Parathyroid adenoma (tissue), 2 donors: ENCODE measurements at regions not wholly inside any gene's neighbourhood (a gene's known extent, or its start where the extent isn't known, plus 50 kb on each side); places are given as distances from the start of the nearest gene placed in this dataset.

Source experiments
- H2AFZ ChIP-seq: fragments of 300-600 bp; sonication (generic); one replicate; pipeline ENCODE4 v1.7.0; 2017; ENCODE audit warnings: antibody characterized with exemption, mild to moderate bottlenecking
- H3K27ac ChIP-seq: fragments of 300-600 bp; sonication (generic); one replicate; pipeline ENCODE4 v1.7.0; 2017
- H3K27me3 ChIP-seq: fragments of 300-600 bp; sonication (generic); one replicate; pipeline ENCODE4 v1.7.0; 2017; ENCODE audit warnings: low read length; ENCODE audit not compliant: control insufficient read depth, insufficient read depth
- H3K36me3 ChIP-seq: fragments of 300-600 bp; sonication (generic); one replicate; pipeline ENCODE4 v1.7.0; 2017; ENCODE audit warnings: low read length; ENCODE audit not compliant: control insufficient read depth, insufficient read depth
- H3K4me1 ChIP-seq: fragments of 300-600 bp; sonication (generic); one replicate; pipeline ENCODE4 v1.7.0; 2017; ENCODE audit warnings: control low read depth
- H3K4me2 ChIP-seq: fragments of 300-600 bp; sonication (generic); one replicate; pipeline ENCODE4 v1.7.0; 2017; ENCODE audit warnings: low read length
- H3K4me3 ChIP-seq: fragments of 300-600 bp; sonication (generic); one replicate; pipeline ENCODE4 v1.7.0; 2017; ENCODE audit warnings: low read depth, low read length
- H3K79me2 ChIP-seq: fragments of 300-600 bp; sonication (generic); one replicate; pipeline ENCODE4 v1.7.0; 2017; ENCODE audit warnings: control low read depth
- H3K9ac ChIP-seq: fragments of 300-600 bp; sonication (generic); one replicate; pipeline ENCODE4 v1.7.0; 2017; ENCODE audit warnings: mild to moderate bottlenecking
- H3K9me3 ChIP-seq: fragments of 300-600 bp; sonication (generic); one replicate; pipeline ENCODE4 v1.7.0; 2017; ENCODE audit warnings: low read length; ENCODE audit not compliant: control insufficient read depth
- CTCF ChIP-seq: fragments of 300-600 bp; sonication (generic); IDR thresholded peaks from one replicate; pipeline ENCODE4 v1.7.0; 2017; ENCODE audit warnings: antibody characterized with exemption, mild to moderate bottlenecking
- donor health status: primary hyperparathyroidism.

DNA sequence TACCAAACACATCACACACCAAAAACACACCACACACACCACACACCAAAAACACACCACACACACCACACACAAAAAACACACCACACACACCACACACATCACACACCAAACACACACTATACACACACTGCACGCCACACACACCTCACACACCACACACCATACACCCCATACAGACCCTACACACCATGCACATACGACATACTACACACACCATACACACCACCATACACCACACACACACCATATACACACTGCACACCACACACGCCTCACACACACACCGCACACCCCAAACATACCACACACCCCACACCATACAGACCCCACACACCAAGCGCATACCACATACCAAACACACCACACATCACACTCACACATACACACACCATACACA, 226.9 kb upstream of the PKN2 start:
- H3K9me3 ChIP-seq = no peaks in the 10 kb centered on the region
- no peak overlapping the region for H2AFZ ChIP-seq
- no peak for TF ChIP-seq CTCF
- H3K9ac ChIP-seq = no peak overlapping the region
- H3K27me3 ChIP-seq = no peaks in the 10 kb centered on the region
- no peaks in the 10 kb centered on the region for H3K36me3 ChIP-seq
- H3K79me2 ChIP-seq = no peaks in the 10 kb centered on the region
- no peaks in the 10 kb centered on the region for H3K4me1 ChIP-seq
- no peak overlapping the region for H3K4me2 ChIP-seq
- no peak overlapping the region for H3K27ac ChIP-seq
- H3K4me3 ChIP-seq = no peak overlapping the region

DNA sequence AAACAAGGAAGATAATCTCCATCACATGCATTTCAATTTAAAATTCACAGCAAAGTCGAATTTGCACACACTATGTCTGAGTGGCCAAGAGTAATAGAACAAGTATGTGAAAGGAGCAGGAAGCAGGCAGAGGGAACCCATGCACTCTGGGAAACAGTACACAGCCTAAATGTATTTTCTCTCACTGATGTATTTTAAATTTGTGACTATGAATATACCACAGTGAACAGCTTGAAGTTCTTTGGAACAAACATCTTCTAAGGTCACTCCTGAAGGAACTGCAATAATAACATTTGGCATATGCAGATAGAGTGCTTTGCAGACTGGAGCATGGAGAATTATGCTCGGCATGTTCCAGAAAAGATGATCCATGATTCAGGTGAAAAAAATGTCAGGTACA, 223.1 kb upstream of the PKN2 start:
- no peak overlapping the region for H2AFZ ChIP-seq
- no peak overlapping the region for H3K4me2 ChIP-seq
- H3K36me3 ChIP-seq = no peaks in the 10 kb centered on the region
- no peaks in the 10 kb centered on the region for H3K79me2 ChIP-seq
- no peak overlapping the region for H3K9ac ChIP-seq
- H3K4me1 ChIP-seq = no peaks in the 10 kb centered on the region
- H3K27me3 ChIP-seq = no peaks in the 10 kb centered on the region
- H3K9me3 ChIP-seq = no peaks in the 10 kb centered on the region
- TF ChIP-seq CTCF = no peak
- H3K4me3 ChIP-seq = no peak overlapping the region
- no peak overlapping the region for H3K27ac ChIP-seq

DNA sequence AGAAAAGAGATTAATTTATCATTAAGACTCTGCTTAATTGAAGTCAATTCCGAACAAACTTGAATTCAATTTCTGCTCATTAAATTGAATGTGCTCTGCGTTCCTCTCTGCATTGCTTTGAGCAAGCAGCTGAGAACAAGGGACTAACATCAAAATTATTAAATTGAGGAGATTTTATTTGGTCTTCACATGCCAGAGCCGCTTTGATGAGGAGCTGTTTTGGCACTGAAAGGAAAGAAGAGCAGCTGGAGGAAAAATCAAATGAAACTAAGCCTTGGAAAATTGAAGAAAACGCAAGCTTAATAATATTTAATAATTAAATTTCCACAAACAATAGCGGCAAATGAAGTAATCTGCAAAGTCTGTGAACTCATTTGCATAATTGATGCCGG, 222.0 kb upstream of the PKN2 start:
- Histone ChIP-seq H3K4me2 (peak overlapping the region; percentile 56), H3K9ac (no peak overlapping the region), H3K27me3 (no peaks in the 10 kb centered on the region), H3K4me3 (peak overlapping the region; percentile 44), H3K4me1 (no peaks in the 10 kb centered on the region), H3K27ac (no peak overlapping the region), H3K36me3 (no peaks in the 10 kb centered on the region), H3K79me2 (no peaks in the 10 kb centered on the region), H2AFZ (no peak overlapping the region), H3K9me3 (no peaks in the 10 kb centered on the region)
- no peak for TF ChIP-seq CTCF

- no peak overlapping the region for H3K9ac ChIP-seq
- no peaks in the 10 kb centered on the region for H3K27me3 ChIP-seq
- H2AFZ ChIP-seq = no peak overlapping the region
- no peaks in the 10 kb centered on the region for H3K4me1 ChIP-seq
- no peak overlapping the region for H3K27ac ChIP-seq
- no peak for TF ChIP-seq CTCF
- H3K4me2 ChIP-seq = peak overlapping the region; percentile 56
- H3K36me3 ChIP-seq = no peaks in the 10 kb centered on the region
- no peaks in the 10 kb centered on the region for H3K9me3 ChIP-seq
- no peaks in the 10 kb centered on the region for H3K79me2 ChIP-seq
- H3K4me3 ChIP-seq = peak overlapping the region; percentile 44
Measured at GRCh38 chr1:88462488-88463261, 221.4 kb upstream of the PKN2 start.

DNA sequence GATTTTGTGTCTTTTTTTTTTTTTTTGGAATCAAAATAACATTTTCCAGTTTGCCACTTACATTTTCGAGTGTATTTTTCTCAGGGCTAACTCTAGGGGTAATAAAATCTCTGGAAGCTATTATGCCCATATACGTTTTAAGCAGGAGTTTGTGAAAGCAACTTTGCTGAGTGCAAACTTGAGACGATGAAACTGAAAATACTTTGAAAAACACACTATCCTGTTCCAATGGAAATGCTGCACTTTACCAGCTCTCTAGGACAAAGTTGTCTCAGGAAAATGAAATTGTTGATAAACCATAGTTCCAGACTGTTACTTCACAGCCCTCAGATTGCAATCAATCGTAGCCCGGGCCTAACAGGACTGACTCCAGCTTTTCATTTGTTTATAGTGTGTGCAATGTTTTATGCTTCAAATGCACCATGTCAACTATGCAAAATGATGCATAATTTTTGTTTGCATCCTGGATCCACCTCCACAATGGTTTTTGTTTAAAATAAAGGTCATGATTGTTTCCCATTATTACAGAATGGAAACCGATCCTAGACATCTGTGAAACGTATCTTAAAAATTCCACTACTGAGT, 220.6 kb upstream of the PKN2 start:
- Histone ChIP-seq H3K4me1 (no peaks in the 10 kb centered on the region), H3K9me3 (no peaks in the 10 kb centered on the region), H3K79me2 (no peaks in the 10 kb centered on the region), H3K4me2 (no peak overlapping the region), H3K9ac (no peak overlapping the region), H3K27ac (no peak overlapping the region), H3K4me3 (no peak overlapping the region), H3K27me3 (no peaks in the 10 kb centered on the region), H3K36me3 (no peaks in the 10 kb centered on the region), H2AFZ (no peak overlapping the region)
- TF ChIP-seq CTCF = no peak
